SH-SY5Y (cell line): ENCODE measurements at regions not wholly inside any gene's neighbourhood (a gene's known extent, or its start where the extent isn't known, plus 50 kb on each side); places are given as distances from the start of the nearest gene placed in this dataset.

Experiments used
- GATA2 ChIP-seq: IDR thresholded peaks from 2 replicates; pipeline ENCODE4 v1.6.1; 2011; ENCODE audit warnings: mild to moderate bottlenecking, low read depth, low read length
- GATA3 ChIP-seq: IDR thresholded peaks from 2 replicates; pipeline ENCODE4 v1.6.1; 2011; ENCODE audit warnings: low read depth, mild to moderate bottlenecking, low read length, moderate library complexity

DNA sequence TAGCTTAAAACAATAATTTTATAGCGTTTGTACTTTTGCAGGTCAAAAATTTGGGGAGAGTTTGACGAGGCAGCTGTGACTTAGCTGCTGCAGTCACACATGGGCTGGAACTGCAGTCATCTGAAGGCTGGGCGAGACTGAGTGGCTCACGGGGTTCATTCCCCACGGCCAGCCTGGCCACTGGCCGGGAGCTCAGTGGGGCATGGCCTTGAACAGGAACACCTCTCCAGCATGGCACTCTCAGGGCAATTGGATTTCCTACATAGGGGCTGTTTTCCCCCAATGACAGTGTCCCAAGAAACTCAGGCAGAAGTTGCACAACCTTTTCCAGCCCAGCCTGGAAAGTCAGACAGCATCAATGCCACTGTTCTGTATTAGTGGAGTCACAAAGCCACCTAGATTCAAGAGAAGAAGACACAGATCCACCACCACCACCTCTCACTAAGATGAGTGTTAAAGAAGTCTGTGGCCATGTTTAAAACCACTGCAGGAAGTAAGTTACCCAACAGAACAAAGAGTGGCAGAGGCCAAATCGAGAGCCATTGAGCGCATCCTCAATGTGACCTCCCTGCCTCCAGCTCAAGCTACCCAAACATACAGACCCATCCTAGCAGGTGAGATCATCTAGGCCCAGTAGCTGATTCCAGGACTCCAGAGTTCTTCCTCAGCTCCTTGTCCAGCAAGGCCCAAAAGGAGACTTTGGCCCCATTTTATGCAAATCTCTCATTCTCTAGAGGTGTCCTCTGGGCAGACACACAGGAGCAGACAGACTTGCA, 618.7 kb upstream of the CADM1 start:
- TF ChIP-seq GATA2: no peak
- no peak for TF ChIP-seq GATA3
